A673 (cell line): ENCODE measurements at regions not wholly inside any gene's neighbourhood (a gene's known extent, or its start where the extent isn't known, plus 50 kb on each side); places are given as distances from the start of the nearest gene placed in this dataset.

Experiments
- CTCF ChIP-seq: fragments of 300-800, 200-600 bp; sonication (generic); conservative IDR thresholded peaks from 2 replicates; pipeline ENCODE4 v1.5.1; 2017; ENCODE audit warnings: low read depth, mild to moderate bottlenecking, antibody characterized with exemption, low read length, moderate library complexity, mixed read lengths
- EZH2 ChIP-seq: fragments of 200-600 bp; sonication (generic); IDR thresholded peaks from 2 replicates; pipeline ENCODE4 v1.6.1; 2017; ENCODE audit warnings: borderline replicate concordance, low read depth, mild to moderate bottlenecking, mixed read lengths, antibody characterized with exemption, low read length; ENCODE audit not compliant: poor library complexity, severe bottlenecking

- no peak for TF ChIP-seq EZH2
- TF ChIP-seq CTCF = no peak
Observed at GRCh38 chr17:74051348-74051747, 152.1 kb upstream of the RPL38 start.
